Fibroblast of villous mesenchyme (primary cell): ENCODE measurements at regions not wholly inside any gene's neighbourhood (a gene's known extent, or its start where the extent isn't known, plus 50 kb on each side); places are given as distances from the start of the nearest gene placed in this dataset.
"Not testable (repeated sequence)": the region's sequence is repeated elsewhere in the genome, so short reads cannot be mapped to it uniquely, and the experiment has no call there.

ENCODE experiments used
- DNase-seq: peaks from one replicate; pipeline ENCODE4 v3.0.0-alpha.2; 2010; ENCODE audit warnings: low read depth
- H3K4me3 ChIP-seq: 2 replicates; pipeline ENCODE4 v1.5.1; 2011; ENCODE audit warnings: low read depth, mild to moderate bottlenecking, low read length
- CTCF ChIP-seq: IDR thresholded peaks from 2 replicates; pipeline ENCODE4 v1.5.1; 2012; ENCODE audit warnings: low read depth, mild to moderate bottlenecking, low read length; ENCODE audit not compliant: insufficient read depth

- no peak for DNase-seq
- TF ChIP-seq CTCF, result no peak
- no peak overlapping the region for H3K4me3 ChIP-seq
Measured at GRCh38 chr20:47429409-47429808, 72.3 kb upstream of the NCOA3 start.

- H3K4me3 ChIP-seq, result no peak overlapping the region
- no peak for DNase-seq
- TF ChIP-seq CTCF, result no peak
Measured at GRCh38 chr20:47430862-47431588, 70.7 kb upstream of the NCOA3 start.

GRCh38 chr20:47432834-47433210, 68.9 kb upstream of the NCOA3 start:
- no peak overlapping the region for H3K4me3 ChIP-seq
- DNase-seq, result no peak
- TF ChIP-seq CTCF, result no peak

GRCh38 chr20:47434128-47434779, 67.4 kb upstream of the NCOA3 start:
- not testable (repeated sequence) for H3K4me3 ChIP-seq
- peak; percentile 68 for DNase-seq

GRCh38 chr20:47438464-47439381, 63.0 kb upstream of the NCOA3 start:
- no peak for TF ChIP-seq CTCF
- no peak overlapping the region for H3K4me3 ChIP-seq
- no peak for DNase-seq

GRCh38 chr20:47440857-47441773, 60.6 kb upstream of the NCOA3 start:
- TF ChIP-seq CTCF, result no peak
- no peak for DNase-seq
- H3K4me3 ChIP-seq, result no peak overlapping the region
